ENCODE measurements at regions not wholly inside any gene's neighbourhood (a gene's known extent, or its start where the extent isn't known, plus 50 kb on each side); places are given as distances from the start of the nearest gene placed in this dataset.

DNA sequence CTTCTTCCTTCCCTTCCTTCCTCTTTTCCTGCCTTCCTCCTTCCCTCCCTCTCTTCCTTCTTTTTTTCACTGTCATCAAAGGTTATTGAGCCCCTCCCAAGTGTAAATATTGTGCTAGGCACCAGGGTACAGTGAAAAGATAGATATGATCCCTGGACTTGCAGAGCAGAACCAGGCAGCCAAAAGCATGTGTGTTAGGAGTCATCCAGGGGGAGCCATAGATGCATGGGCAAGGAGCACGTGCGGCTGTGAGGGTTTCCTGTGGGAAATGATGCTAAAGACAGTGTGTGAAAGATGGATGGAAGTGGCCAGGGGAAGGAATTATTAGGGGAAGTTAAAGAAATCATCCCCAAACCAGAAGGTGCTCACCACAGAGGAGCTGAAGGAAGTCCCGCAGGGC, 65.2 kb downstream of the NR2F2 start:
- no peaks in the 10 kb centered on the region for H3K36me3 ChIP-seq (ENCODE audit: control insufficient read depth in 2 of 2, insufficient read depth in 1 of 2, low read length in 2 of 2)
- TF ChIP-seq ZBTB20 (tag by site-specific recombination; IDR thresholded peaks at IDR 0.05): no peak
- no peak for TF ChIP-seq ZNF707 (tag by site-specific recombination; IDR thresholded peaks at IDR 0.05)
- TF ChIP-seq, protein P1, sequence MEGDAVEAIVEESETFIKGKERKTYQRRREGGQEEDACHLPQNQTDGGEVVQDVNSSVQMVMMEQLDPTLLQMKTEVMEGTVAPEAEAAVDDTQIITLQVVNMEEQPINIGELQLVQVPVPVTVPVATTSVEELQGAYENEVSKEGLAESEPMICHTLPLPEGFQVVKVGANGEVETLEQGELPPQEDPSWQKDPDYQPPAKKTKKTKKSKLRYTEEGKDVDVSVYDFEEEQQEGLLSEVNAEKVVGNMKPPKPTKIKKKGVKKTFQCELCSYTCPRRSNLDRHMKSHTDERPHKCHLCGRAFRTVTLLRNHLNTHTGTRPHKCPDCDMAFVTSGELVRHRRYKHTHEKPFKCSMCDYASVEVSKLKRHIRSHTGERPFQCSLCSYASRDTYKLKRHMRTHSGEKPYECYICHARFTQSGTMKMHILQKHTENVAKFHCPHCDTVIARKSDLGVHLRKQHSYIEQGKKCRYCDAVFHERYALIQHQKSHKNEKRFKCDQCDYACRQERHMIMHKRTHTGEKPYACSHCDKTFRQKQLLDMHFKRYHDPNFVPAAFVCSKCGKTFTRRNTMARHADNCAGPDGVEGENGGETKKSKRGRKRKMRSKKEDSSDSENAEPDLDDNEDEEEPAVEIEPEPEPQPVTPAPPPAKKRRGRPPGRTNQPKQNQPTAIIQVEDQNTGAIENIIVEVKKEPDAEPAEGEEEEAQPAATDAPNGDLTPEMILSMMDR (tag by site-specific recombination; IDR thresholded peaks at IDR 0.05): peak; percentile 34; the same call in 1 of the 2 replicates
- H3K4me3 ChIP-seq (ENCODE audit: low read depth, low read length): no peak overlapping the region
- H3K27ac ChIP-seq (ENCODE audit: extremely low read depth, low read depth, low read length): no peak overlapping the region
- H3K4me1 ChIP-seq (ENCODE audit: control insufficient read depth, insufficient read depth, low read length): 0 out of 2 replicates have a peak, but pooled peaks cover 4% of the 10 kb centered on the region
- ChIA-PET POLR2A (no interaction called here), CTCF (interaction anchor here (1.1 kb wide), 1 partner anchor 9 kb away, joined by 3 read pairs; no protein-coding TSS in a partner anchor)
- no peaks in the 10 kb centered on the region for H3K9me3 ChIP-seq (ENCODE audit: control insufficient read depth, insufficient read depth, low read depth, low read length)

DNA sequence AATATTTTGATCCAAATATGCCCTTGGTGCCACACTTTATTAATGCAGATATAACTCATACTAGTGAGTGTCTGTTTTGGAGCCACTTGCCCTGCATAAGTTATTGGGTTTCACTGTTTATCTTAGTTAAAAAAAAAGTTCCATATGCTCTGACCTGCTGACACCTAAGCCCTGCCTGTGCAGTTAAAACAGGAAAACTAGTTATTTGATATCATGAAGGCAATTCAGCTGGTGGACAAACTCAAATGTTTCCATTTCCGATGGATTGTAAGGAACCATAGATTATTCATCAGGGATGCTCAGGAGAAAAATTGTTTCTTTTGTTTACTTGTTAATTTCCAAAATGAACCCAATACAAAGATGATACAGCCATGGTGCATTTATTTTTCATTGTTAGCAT, 68.3 kb downstream of the NR2F2 start:
- ChIA-PET POLR2A (no interaction called here), CTCF (interaction anchor here (0.7 kb wide), 1 partner anchor 697 kb away, joined by 3 read pairs; no protein-coding TSS in a partner anchor)
- TF ChIP-seq, protein P2, sequence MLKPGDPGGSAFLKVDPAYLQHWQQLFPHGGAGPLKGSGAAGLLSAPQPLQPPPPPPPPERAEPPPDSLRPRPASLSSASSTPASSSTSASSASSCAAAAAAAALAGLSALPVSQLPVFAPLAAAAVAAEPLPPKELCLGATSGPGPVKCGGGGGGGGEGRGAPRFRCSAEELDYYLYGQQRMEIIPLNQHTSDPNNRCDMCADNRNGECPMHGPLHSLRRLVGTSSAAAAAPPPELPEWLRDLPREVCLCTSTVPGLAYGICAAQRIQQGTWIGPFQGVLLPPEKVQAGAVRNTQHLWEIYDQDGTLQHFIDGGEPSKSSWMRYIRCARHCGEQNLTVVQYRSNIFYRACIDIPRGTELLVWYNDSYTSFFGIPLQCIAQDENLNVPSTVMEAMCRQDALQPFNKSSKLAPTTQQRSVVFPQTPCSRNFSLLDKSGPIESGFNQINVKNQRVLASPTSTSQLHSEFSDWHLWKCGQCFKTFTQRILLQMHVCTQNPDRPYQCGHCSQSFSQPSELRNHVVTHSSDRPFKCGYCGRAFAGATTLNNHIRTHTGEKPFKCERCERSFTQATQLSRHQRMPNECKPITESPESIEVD (tag by site-specific recombination; IDR thresholded peaks at IDR 0.05): peak; percentile 93
- TF ChIP-seq ZNF23 (tag by site-specific recombination; IDR thresholded peaks at IDR 0.05; ENCODE audit: borderline replicate concordance): no peak
- Histone ChIP-seq H3K27ac (ENCODE audit: extremely low read depth, low read depth, low read length) (no peak overlapping the region), H3K4me1 (ENCODE audit: control insufficient read depth, insufficient read depth, low read length) (0 out of 2 replicates have a peak, but pooled peaks cover 4% of the 10 kb centered on the region), H3K9me3 (ENCODE audit: control insufficient read depth, insufficient read depth, low read depth, low read length) (no peaks in the 10 kb centered on the region), H3K36me3 (ENCODE audit: control insufficient read depth in 2 of 2, insufficient read depth in 1 of 2, low read length in 2 of 2) (no peaks in the 10 kb centered on the region), H3K4me3 (ENCODE audit: low read depth, low read length) (no peak overlapping the region)

DNA sequence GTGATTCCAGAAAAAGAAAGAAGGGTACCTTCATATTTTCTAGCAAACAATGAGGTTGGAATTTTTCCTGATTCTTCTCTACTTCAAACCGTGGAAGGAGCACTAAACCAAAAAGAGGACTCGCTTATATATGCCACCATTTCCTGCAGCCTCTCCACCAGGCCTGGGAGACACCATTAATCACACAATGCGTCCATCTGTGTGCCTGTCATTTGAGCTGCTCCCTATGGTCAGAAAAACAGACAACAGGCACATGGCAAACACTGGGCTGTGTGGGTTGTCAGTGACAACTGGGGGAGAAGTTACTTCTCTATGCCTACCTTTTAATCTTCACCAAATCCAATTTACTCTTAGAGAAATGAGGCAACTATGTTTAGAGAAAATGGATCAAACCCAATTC, 71.9 kb downstream of the NR2F2 start:
- Histone ChIP-seq H3K9me3 (ENCODE audit: control insufficient read depth, insufficient read depth, low read depth, low read length) (no peaks in the 10 kb centered on the region), H3K36me3 (ENCODE audit: control insufficient read depth in 2 of 2, insufficient read depth in 1 of 2, low read length in 2 of 2) (no peaks in the 10 kb centered on the region), H3K27ac (ENCODE audit: extremely low read depth, low read depth, low read length) (no peak overlapping the region), H3K4me3 (ENCODE audit: low read depth, low read length) (no peak overlapping the region), H3K4me1 (ENCODE audit: control insufficient read depth, insufficient read depth, low read length) (0 out of 2 replicates have a peak, but pooled peaks cover 4% of the 10 kb centered on the region)
- POLR2A ChIA-PET: no interaction called here
- TF ChIP-seq, protein P3, sequence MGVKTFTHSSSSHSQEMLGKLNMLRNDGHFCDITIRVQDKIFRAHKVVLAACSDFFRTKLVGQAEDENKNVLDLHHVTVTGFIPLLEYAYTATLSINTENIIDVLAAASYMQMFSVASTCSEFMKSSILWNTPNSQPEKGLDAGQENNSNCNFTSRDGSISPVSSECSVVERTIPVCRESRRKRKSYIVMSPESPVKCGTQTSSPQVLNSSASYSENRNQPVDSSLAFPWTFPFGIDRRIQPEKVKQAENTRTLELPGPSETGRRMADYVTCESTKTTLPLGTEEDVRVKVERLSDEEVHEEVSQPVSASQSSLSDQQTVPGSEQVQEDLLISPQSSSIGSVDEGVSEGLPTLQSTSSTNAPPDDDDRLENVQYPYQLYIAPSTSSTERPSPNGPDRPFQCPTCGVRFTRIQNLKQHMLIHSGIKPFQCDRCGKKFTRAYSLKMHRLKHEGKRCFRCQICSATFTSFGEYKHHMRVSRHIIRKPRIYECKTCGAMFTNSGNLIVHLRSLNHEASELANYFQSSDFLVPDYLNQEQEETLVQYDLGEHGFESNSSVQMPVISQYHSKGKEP (tag by site-specific recombination; IDR thresholded peaks at IDR 0.05): no peak
- TF ChIP-seq ZNF707 (tag by site-specific recombination; IDR thresholded peaks at IDR 0.05) (no peak), ZNF571 (tag by site-specific recombination; IDR thresholded peaks at IDR 0.05) (no peak), ZNF335 (tag by site-specific recombination; conservative IDR thresholded peaks at IDR 0.05) (peak; percentile 32; the same call in 1 of the 2 replicates), ZNF843 (tag by site-specific recombination; IDR thresholded peaks at IDR 0.05) (no peak), RBAK (tag by site-specific recombination; IDR thresholded peaks at IDR 0.05) (no peak), ZNF701 (tag by site-specific recombination; IDR thresholded peaks at IDR 0.05) (no peak)
- CTCF ChIA-PET: no interaction called here

DNA sequence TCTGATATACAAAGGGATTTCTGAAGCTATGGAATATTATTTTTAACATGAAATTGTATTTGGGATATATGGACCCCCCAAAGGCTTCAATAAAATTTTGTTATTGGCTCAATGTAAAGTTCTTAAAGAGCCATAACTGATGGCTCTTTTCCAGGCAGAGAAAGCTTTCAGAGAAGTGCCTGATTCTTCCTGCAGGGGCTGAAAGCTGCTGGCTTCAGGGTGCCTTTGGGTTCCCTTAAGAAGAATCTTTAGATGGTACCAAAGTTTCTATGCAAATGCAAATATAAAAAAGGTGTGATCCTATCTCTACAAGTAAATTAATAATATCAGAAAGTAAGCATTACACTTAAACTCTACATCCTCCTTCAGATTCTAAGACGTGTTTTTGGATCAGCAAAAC, 72.6 kb downstream of the NR2F2 start:
- POLR2A ChIA-PET: no interaction called here
- H3K4me1 ChIP-seq (ENCODE audit: control insufficient read depth, insufficient read depth, low read length): 0 out of 2 replicates have a peak, but pooled peaks cover 4% of the 10 kb centered on the region
- no peak overlapping the region for H3K4me3 ChIP-seq (ENCODE audit: low read depth, low read length)
- TF ChIP-seq ZNF837 (tag by site-specific recombination; IDR thresholded peaks at IDR 0.05): no peak
- peak; percentile 59 for TF ChIP-seq ZNF510 (tag by site-specific recombination; IDR thresholded peaks at IDR 0.05; ENCODE audit: insufficient replicate concordance)
- TF ChIP-seq TCF7L2 (IDR thresholded peaks at IDR 0.05; ENCODE audit: borderline replicate concordance, low read depth, low read length): no peak
- H3K9me3 ChIP-seq (ENCODE audit: control insufficient read depth, insufficient read depth, low read depth, low read length): no peaks in the 10 kb centered on the region
- H3K36me3 ChIP-seq (ENCODE audit: control insufficient read depth in 2 of 2, insufficient read depth in 1 of 2, low read length in 2 of 2): no peaks in the 10 kb centered on the region
- CTCF ChIA-PET: interaction anchor here (0.7 kb wide), 1 partner anchor 1263 kb away, joined by 3 read pairs; no protein-coding TSS in a partner anchor
- no peak overlapping the region for H3K27ac ChIP-seq (ENCODE audit: extremely low read depth, low read depth, low read length)

Data from HEK293 (cell line).